Activated naive CD8-positive, alpha-beta T cell treated with anti-CD3 and anti-CD28 coated beads for 36 hours (primary cell): ENCODE measurements at regions not wholly inside any gene's neighbourhood (a gene's known extent, or its start where the extent isn't known, plus 50 kb on each side); places are given as distances from the start of the nearest gene placed in this dataset.

Experiments
- DNase-seq: peaks from one replicate; pipeline ENCODE4 v3.0.0; 2021
- H3K27ac Mint-ChIP-seq: one replicate; pipeline ENCODE4 v1.8.0; 2022; ENCODE audit warnings: mild to moderate bottlenecking, moderate library complexity, mixed read lengths
- H3K27me3 Mint-ChIP-seq: one replicate; pipeline ENCODE4 v1.8.0; 2022; ENCODE audit warnings: mild to moderate bottlenecking, mixed read lengths
- H3K36me3 Mint-ChIP-seq: one replicate; pipeline ENCODE4 v1.8.0; 2021; ENCODE audit warnings: mild to moderate bottlenecking, mixed read lengths
- H3K4me1 Mint-ChIP-seq: one replicate; pipeline ENCODE4 v1.8.0; 2021; ENCODE audit warnings: mixed read lengths
- H3K4me3 Mint-ChIP-seq: one replicate; pipeline ENCODE4 v1.8.0; 2022; ENCODE audit warnings: mild to moderate bottlenecking, moderate library complexity, mixed read lengths
- H3K9me3 Mint-ChIP-seq: one replicate; pipeline ENCODE4 v1.8.0; 2022; ENCODE audit warnings: mixed read lengths

DNA sequence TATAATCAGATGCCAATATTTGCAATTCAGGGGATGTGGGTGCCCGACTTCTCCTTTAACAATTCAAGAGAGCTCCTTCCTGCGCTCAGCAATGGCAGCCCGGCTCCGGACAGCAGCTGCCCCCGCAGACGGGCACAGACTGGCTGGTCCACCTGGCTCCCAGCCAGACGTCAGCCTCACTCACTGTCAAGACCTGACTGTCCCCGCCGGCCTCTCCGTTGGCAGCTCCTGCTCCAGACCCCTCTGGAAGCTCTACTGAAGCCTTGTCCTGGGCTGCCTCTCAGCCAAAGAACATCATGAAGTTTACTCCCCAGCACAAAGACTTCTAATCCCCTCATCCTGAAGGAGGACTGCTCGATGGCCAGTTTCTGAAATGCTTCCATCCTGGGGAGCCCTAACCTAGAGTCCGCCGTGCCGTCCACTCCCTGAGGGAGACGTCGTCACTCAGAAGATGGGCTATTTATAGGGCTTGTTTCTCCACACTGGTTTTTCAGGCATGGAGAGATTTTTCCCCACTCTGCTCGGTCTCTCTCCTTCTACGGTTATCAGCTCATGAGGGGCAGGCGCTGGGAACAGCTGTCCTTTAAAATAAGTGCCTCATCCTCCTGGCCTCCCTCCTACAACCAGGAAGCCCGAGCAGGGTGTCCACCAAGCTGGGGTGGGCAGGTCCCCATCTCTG is 126.2 kb downstream of the RFLNA start:
- no peaks in the 10 kb centered on the region for H3K9me3 Mint-ChIP-seq
- H3K27me3 Mint-ChIP-seq = no peaks in the 10 kb centered on the region
- no peak for DNase-seq
- no peak overlapping the region for H3K27ac Mint-ChIP-seq
- H3K4me1 Mint-ChIP-seq = no peaks in the 10 kb centered on the region
- peaks cover 23% of the 10 kb centered on the region for H3K36me3 Mint-ChIP-seq
- H3K4me3 Mint-ChIP-seq = no peak overlapping the region

DNA sequence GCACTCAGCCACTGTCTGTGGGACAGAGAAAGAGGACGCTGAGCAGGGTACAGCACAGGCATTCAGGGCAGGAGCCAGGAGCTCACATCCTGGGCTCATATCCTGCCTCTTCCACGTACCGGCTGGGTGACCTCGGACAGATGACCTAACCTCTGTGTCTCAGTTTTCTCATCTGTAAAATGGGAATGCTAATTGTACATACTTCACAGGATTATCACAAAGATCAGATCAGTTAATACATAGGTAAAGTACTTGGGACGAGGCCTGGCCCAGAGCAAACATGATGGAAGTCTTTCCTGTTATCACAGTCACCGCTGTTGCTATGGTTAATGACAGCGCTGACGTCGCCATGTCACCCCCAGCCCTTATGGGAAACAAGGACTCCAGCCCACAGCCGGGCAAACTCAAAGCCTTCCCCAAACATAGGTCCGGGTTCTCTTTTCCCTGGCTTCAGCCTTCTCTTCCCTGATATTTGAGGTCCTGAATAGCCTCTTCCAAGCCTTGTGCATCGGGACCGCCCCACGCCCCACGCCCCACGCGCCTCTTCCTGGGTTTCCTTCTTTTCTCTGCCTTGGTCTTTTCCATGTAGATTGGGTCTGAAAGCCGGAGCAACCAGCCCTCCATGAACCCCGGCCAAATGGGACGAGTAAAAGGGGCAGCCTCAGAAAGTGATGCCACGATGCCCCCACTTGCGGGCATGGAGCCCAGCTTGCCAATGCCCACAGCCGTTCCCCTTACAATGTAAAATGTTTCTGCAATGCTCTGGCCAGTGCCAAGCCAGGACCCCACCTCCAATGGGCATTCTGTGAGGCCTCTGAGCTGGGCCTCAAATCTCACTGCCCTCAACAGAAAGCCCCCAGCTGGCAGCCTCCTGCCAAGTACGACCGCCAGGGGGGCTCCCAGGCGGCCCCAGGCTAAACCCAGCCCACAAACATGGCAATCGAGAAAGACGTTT is 125.4 kb downstream of the RFLNA start:
- H3K36me3 Mint-ChIP-seq = peaks cover 21% of the 10 kb centered on the region
- no peaks in the 10 kb centered on the region for H3K4me1 Mint-ChIP-seq
- no peak overlapping the region for H3K4me3 Mint-ChIP-seq
- no peaks in the 10 kb centered on the region for H3K9me3 Mint-ChIP-seq
- no peak overlapping the region for H3K27ac Mint-ChIP-seq
- DNase-seq = no peak
- no peaks in the 10 kb centered on the region for H3K27me3 Mint-ChIP-seq

DNA sequence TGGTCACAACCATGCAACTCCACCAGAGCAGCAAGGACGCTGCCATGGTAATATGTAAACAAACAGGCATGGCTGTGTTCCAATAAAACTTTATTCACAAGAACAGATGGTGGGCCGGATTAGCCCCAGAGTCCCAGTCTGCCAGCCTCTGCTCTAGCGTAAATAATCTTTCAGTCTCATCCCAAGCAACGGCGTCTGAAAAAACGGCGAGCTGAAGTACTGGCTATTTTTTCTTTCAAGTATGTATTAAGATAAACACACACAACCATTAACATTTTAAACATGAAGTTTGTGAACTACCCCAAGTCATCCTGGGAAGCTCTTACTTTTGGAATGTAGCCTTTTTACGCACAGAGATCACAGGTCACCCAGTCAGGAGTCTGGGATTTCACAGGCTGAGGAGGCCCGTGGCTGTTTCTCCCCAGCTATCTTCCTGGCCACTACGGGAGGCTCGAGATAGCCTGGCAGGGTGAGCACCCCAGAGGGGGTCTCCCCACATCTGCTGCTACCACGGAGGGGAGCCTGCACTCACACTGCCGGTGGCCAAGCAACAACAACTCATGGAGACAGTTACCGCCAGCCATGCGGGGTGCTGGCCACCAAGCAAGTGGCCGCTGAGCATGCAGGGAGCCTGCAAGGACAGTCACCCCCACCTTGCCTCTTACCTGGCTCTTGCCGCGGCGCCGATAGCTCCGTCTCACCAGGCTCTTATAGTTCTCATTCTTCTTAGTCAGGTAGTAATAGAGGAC is 124.6 kb downstream of the RFLNA start:
- Mint-ChIP-seq H3K27me3 (no peaks in the 10 kb centered on the region), H3K4me3 (no peak overlapping the region), H3K36me3 (peaks cover 21% of the 10 kb centered on the region), H3K4me1 (no peaks in the 10 kb centered on the region), H3K27ac (no peak overlapping the region), H3K9me3 (no peaks in the 10 kb centered on the region)
- no peak for DNase-seq

DNA sequence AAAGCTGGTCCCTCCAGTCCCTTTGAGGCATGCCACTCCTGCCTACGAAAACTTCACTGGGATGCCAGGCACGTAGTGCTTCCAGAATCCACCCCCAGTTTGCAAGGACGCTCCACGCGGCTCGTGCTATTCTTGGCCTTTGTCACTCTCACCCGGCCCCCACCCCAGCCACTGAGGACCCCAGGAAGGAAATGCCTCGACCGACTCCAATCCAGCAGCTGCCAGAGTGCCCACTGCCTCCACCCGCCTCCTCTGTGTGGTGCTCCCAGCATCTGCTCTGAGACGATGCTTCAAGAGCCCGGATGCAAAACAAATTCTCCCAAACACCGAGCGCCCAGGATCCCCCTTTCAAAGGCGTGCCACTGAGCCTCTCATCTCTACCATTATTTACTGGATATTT is 123.9 kb downstream of the RFLNA start:
- no peak for DNase-seq
- no peak overlapping the region for H3K4me3 Mint-ChIP-seq
- no peak overlapping the region for H3K27ac Mint-ChIP-seq
- H3K36me3 Mint-ChIP-seq = peaks cover 21% of the 10 kb centered on the region
- no peaks in the 10 kb centered on the region for H3K27me3 Mint-ChIP-seq
- H3K9me3 Mint-ChIP-seq = no peaks in the 10 kb centered on the region
- H3K4me1 Mint-ChIP-seq = no peaks in the 10 kb centered on the region

DNA sequence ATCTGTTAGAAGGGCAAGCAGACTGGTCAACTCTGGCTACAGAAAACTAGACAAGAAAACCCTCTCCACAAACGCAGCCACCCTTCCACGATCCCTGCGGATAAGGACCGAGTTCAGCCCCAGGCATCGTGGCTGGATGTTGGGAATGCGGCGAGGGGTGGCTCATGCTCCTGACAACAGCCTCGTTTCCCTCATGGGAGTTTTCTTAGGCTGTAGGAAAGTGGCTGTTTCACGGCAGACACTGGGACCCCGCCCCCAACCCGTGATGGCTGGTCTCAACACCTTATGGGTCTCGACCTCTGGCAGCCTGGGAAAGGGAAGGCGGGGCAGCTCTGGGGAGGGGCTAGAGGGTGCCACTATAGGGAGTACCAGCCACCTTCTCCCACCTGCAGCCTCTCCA is 123.3 kb downstream of the RFLNA start:
- no peak overlapping the region for H3K27ac Mint-ChIP-seq
- DNase-seq = no peak
- H3K9me3 Mint-ChIP-seq = no peaks in the 10 kb centered on the region
- no peak overlapping the region for H3K4me3 Mint-ChIP-seq
- no peaks in the 10 kb centered on the region for H3K4me1 Mint-ChIP-seq
- H3K27me3 Mint-ChIP-seq = no peaks in the 10 kb centered on the region
- peaks cover 21% of the 10 kb centered on the region for H3K36me3 Mint-ChIP-seq

DNA sequence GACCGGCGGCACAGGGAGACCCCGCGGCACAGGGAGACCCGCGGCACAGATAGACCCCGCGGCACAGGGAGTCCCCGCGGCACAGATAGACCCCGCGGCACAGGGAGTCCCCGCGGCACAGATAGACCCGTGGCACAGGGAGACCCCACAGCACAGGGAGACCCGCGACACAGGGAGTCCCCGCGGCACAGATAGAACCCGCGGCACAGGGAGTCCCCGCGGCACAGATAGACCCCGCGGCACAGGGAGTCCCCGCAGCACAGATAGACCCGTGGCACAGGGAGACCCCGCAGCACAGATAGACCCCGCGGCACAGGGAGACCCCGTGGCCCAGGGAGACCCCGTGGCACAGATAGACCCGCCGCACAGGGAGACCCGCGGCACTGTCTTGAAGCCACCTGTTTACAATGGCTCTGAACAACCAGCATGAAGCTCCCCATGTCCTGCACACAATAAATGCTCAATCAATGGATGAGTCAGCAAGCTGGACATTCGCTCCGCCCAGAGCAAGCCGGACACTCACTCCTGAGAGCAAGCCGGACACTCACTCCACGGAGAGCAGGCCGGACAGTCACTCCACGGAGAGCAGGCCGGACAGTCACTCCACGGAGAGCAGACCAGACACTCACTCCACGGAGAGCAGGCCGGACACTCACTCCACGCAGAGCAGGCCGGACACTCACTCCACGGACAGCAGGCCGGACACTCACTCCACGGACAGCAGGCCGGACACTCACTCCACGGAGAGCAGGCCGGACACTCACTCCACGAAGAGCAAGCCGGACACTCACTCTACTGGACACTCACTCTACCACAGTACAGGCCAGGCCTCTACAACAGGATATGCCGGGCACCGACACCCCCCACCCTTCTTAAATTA is 121.9 kb downstream of the RFLNA start:
- H3K4me3 Mint-ChIP-seq = no peak overlapping the region
- no peaks in the 10 kb centered on the region for H3K4me1 Mint-ChIP-seq
- no peaks in the 10 kb centered on the region for H3K27me3 Mint-ChIP-seq
- no peaks in the 10 kb centered on the region for H3K9me3 Mint-ChIP-seq
- peaks cover 21% of the 10 kb centered on the region for H3K36me3 Mint-ChIP-seq
- no peak for DNase-seq
- H3K27ac Mint-ChIP-seq = peak overlapping the region; percentile 25

DNA sequence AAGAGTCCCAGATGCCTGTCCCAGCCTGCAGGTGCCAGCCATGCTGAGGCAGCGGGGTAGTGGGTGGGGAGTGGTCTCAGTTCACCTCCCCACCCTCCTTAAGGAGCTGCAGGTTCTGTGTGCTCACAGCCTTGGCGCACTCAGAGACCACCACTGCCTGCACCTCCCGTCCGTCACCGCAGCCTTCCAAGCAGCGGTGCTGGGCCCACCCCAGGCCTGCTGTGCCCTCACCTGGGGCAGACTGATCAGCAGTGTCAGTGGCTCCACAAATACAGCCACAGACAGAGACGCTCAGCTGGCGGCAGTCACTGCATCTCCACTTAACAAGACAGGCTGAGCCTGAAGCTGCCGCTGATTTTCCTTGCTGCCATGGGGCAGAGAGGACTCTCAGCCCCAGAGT is 120.2 kb downstream of the RFLNA start:
- no peaks in the 10 kb centered on the region for H3K9me3 Mint-ChIP-seq
- no peaks in the 10 kb centered on the region for H3K27me3 Mint-ChIP-seq
- H3K36me3 Mint-ChIP-seq = peaks cover 11% of the 10 kb centered on the region
- DNase-seq = no peak
- no peak overlapping the region for H3K4me3 Mint-ChIP-seq
- H3K4me1 Mint-ChIP-seq = no peaks in the 10 kb centered on the region
- no peak overlapping the region for H3K27ac Mint-ChIP-seq

DNA sequence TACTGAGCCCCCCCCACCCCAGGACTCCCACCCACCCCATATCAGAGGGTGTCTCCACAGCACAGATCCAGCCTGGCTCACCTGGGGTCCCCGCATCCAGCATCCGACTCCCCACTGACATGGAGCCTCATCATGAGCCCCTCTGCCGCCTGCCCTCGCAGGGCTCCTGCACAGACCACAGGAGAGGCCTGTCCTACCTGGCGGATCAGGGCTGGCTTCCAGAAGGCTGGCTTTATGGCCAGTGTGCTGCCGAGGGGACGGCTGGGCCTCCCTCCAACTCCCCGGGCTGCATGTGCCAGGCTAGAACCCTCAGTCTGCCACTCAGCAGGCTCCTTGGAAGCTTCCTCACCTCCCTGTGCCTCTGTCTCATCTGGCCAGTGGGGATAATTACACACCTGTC is 119.0 kb downstream of the RFLNA start:
- DNase-seq = no peak
- H3K9me3 Mint-ChIP-seq = no peaks in the 10 kb centered on the region
- no peak overlapping the region for H3K4me3 Mint-ChIP-seq
- no peaks in the 10 kb centered on the region for H3K4me1 Mint-ChIP-seq
- no peak overlapping the region for H3K27ac Mint-ChIP-seq
- H3K27me3 Mint-ChIP-seq = no peaks in the 10 kb centered on the region
- H3K36me3 Mint-ChIP-seq = peaks cover 7% of the 10 kb centered on the region

DNA sequence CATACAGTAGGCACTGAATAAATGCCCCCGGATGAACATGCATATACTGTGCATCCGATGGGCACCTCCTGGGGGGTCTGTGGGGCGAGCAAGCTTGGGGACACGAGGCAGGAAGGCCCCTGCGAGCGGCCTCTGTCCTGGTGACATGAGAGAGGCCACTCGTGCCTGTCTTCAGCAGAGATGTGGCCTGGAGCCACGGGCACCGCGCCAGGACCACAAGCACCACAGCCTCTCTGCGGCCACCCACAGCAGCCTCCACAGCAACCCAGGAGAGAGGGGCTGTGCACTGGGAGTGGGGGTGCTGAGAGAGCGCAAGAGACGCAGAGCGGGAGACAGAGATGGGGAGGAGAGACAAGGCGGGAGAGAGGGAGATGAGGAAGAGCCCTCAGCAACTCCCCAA is 118.5 kb downstream of the RFLNA start:
- DNase-seq = no peak
- peaks cover 7% of the 10 kb centered on the region for H3K36me3 Mint-ChIP-seq
- H3K4me3 Mint-ChIP-seq = no peak overlapping the region
- H3K27me3 Mint-ChIP-seq = no peaks in the 10 kb centered on the region
- H3K27ac Mint-ChIP-seq = no peak overlapping the region
- H3K4me1 Mint-ChIP-seq = no peaks in the 10 kb centered on the region
- no peaks in the 10 kb centered on the region for H3K9me3 Mint-ChIP-seq

DNA sequence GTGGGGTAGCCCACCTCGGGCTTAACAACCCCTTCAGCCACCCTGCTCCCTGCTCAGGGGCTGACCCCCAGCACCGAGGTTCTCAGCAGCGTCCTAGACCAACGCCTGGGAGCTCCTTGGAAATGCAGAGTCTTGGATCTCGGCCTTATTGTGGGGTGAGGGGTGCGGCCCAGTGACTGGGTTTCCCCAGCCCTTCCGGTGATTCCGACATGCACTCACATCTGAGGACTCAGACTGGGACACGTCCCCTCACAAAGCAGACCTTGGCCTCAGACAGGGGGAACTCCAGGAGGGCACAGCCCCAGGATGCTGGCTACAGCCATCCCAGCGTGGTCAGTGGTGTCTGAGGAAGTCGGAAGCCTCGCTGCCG is 117.7 kb downstream of the RFLNA start:
- H3K9me3 Mint-ChIP-seq = no peaks in the 10 kb centered on the region
- DNase-seq = no peak
- no peak overlapping the region for H3K4me3 Mint-ChIP-seq
- peaks cover 4% of the 10 kb centered on the region for H3K36me3 Mint-ChIP-seq
- H3K27ac Mint-ChIP-seq = no peak overlapping the region
- no peaks in the 10 kb centered on the region for H3K27me3 Mint-ChIP-seq
- H3K4me1 Mint-ChIP-seq = no peaks in the 10 kb centered on the region

DNA sequence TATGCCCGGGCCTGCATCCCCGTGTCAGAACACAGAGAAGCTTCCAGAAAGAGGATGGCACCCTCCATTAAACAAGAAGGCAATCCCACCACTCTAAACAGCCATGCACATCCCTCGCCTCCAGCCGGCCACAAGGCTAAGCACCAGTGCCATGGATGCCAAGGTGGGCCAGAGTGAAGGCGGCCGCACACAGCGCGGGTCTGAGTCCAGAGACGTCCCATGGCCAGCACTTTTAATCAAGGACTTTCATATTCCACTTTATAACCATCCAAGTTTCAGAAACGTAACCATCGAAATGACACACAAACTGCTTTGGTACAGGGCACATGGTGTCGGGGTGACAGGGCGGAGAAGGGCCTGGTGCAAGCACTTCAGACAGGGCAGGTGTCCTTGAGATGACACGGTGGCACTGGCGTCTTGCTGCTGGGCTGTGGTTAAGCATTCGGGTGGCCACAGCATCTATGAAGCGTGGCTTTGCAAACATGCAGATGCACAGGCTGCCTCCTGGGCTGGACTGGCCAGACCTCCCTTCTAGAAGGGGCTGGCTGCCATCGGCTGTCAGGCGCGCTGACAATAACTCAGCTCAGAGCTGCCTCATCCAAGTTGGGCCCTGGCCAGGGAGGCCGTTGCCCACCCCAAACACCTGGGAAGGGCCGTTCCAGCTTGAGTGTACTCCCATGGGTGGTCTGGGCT is 117.2 kb downstream of the RFLNA start:
- Mint-ChIP-seq H3K4me1 (no peaks in the 10 kb centered on the region), H3K27ac (no peak overlapping the region), H3K4me3 (no peak overlapping the region), H3K9me3 (no peaks in the 10 kb centered on the region), H3K36me3 (no peaks in the 10 kb centered on the region), H3K27me3 (no peaks in the 10 kb centered on the region)
- DNase-seq = no peak

DNA sequence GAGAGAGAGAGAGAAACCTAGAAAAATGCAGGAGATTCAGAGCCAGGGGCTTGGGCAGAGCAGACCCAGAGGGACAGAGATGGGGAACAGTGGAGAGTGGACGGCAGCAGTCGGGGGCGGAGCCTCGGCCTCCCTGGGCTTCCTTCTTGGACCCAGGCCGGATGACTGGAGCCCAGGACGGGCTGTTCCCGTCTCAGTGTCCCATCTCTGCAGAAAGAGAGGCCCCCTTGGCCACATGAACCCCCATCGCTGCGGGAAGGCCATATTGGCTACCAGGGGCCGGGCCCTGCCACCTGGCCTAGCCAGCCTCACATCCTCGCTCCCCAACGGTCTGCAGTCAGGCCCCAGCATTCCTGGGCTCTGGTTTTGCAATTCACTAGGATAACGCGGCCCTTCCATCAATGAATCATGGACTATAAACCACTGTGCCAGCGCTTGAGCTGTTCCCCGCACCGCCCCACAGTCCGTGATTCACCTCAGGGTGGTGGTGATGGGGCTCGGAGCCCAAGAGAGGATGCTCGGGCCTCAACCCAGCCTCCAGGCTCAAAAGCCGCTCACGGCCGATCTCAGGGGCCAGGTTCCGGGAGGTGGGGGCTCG is 116.5 kb downstream of the RFLNA start:
- no peak for DNase-seq
- Mint-ChIP-seq H3K27ac (no peak overlapping the region), H3K9me3 (no peaks in the 10 kb centered on the region), H3K36me3 (no peaks in the 10 kb centered on the region), H3K27me3 (no peaks in the 10 kb centered on the region), H3K4me3 (no peak overlapping the region), H3K4me1 (no peaks in the 10 kb centered on the region)

DNA sequence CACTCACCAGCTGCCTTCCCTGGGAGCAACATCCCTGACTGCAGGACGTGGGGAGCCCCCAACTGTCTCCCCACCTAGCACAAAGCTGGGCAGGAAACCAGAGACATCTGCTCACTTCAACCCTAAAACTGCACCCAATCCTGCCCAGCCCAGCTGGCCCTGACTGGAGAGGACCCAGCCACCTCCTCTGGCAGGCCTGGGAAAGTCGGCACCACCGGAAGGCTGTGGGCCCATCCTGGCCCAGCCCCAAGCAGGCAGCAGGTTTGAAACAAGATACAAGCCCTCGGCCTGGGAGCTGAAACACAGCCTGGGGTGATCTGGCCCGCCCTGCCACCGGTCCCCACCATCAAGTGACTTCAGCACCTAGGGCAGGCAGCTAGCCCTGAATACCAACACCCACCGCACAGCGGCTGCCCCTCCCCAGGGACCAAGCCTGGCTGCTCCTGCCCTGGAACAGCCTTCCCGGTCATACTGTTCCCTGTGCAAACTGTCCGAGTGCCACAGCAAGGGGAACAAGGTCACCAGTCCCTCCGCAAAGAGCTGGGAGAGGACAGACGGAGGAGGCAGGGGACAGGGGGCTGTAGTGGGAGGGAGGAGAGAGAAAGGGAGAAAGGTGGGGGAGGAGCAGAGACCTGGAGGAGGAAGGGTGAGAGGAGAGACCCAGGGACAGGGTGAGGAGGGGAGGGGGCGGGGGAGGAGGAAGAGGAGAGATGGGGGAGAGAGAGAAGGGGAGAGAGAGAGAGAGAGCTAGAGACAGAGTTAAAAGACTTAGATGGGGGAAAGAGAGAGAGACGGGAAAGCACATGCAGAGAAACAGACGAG is 115.7 kb downstream of the RFLNA start:
- no peak overlapping the region for H3K27ac Mint-ChIP-seq
- no peak overlapping the region for H3K4me3 Mint-ChIP-seq
- no peak for DNase-seq
- H3K4me1 Mint-ChIP-seq = no peaks in the 10 kb centered on the region
- H3K36me3 Mint-ChIP-seq = no peaks in the 10 kb centered on the region
- H3K27me3 Mint-ChIP-seq = no peaks in the 10 kb centered on the region
- no peaks in the 10 kb centered on the region for H3K9me3 Mint-ChIP-seq
